Hematopoietic multipotent progenitor cell treated with erythropoietin and hydrocortisone succinate and interleukin-3 and kit ligand, for 17 days (in vitro differentiated cells): ENCODE measurements at regions not wholly inside any gene's neighbourhood (a gene's known extent, or its start where the extent isn't known, plus 50 kb on each side); places are given as distances from the start of the nearest gene placed in this dataset.
"Not testable (repeated sequence)": the region's sequence is repeated elsewhere in the genome, so short reads cannot be mapped to it uniquely, and the experiment has no call there.

ENCODE experiments used
- DNase-seq: peaks from one replicate; pipeline ENCODE4 v3.0.0-alpha.2; 2015; ENCODE audit warnings: low spot score

- DNase-seq: no peak
Measured at GRCh38 chr10:3659203-3659917, 125.6 kb downstream of the KLF6 start.

GRCh38 chr10:3658766-3659165, 126.2 kb downstream of the KLF6 start:
- no peak for DNase-seq

- DNase-seq: no peak
Measured at GRCh38 chr10:3656214-3656613, 128.8 kb downstream of the KLF6 start.

GRCh38 chr10:3655528-3655927, 129.5 kb downstream of the KLF6 start:
- no peak for DNase-seq

- no peak for DNase-seq
Measured at GRCh38 chr10:3654980-3655379, 130.0 kb downstream of the KLF6 start.

GRCh38 chr10:3654496-3654895, 130.5 kb downstream of the KLF6 start:
- DNase-seq: no peak

- not testable (repeated sequence) for DNase-seq
Measured at GRCh38 chr10:3653303-3653702, 131.7 kb downstream of the KLF6 start.

GRCh38 chr10:3652886-3653285, 132.1 kb downstream of the KLF6 start:
- DNase-seq: no peak

- no peak for DNase-seq
Measured at GRCh38 chr10:3651969-3652653, 132.9 kb downstream of the KLF6 start.

- no peak for DNase-seq
Measured at GRCh38 chr10:3648576-3648975, 136.4 kb downstream of the KLF6 start.

GRCh38 chr10:3648170-3648569, 136.8 kb downstream of the KLF6 start:
- DNase-seq: no peak

GRCh38 chr10:3647074-3647473, 137.9 kb downstream of the KLF6 start:
- no peak for DNase-seq

GRCh38 chr10:3645406-3645805, 139.6 kb downstream of the KLF6 start:
- no peak for DNase-seq

- no peak for DNase-seq
Measured at GRCh38 chr10:3640816-3641215, 144.2 kb downstream of the KLF6 start.

- DNase-seq: no peak
Measured at GRCh38 chr10:3639546-3639945, 145.5 kb downstream of the KLF6 start.

- no peak for DNase-seq
Measured at GRCh38 chr10:3636356-3637181, 148.4 kb downstream of the KLF6 start.

GRCh38 chr10:3635697-3636096, 149.3 kb downstream of the KLF6 start:
- DNase-seq: no peak

GRCh38 chr10:3635211-3635671, 149.8 kb downstream of the KLF6 start:
- no peak for DNase-seq

- not testable (repeated sequence) for DNase-seq
Measured at GRCh38 chr10:3634646-3635045, 150.4 kb downstream of the KLF6 start.

GRCh38 chr10:3631701-3632330, 153.2 kb downstream of the KLF6 start:
- no peak for DNase-seq

- DNase-seq: no peak
Measured at GRCh38 chr10:3631291-3631690, 153.7 kb downstream of the KLF6 start.
